NCI-H1417 (cell line): ENCODE measurements at regions not wholly inside any gene's neighbourhood (a gene's known extent, or its start where the extent isn't known, plus 50 kb on each side); places are given as distances from the start of the nearest gene placed in this dataset.
A peak's percentile ranks its signal among the peaks of the same experiment; 100 is the strongest.

Source experiments
- DNase-seq, 3 experiments: peaks; one replicate each; lab custom pipeline; 2025; lab: John Stamatoyannopoulos, UW

DNA sequence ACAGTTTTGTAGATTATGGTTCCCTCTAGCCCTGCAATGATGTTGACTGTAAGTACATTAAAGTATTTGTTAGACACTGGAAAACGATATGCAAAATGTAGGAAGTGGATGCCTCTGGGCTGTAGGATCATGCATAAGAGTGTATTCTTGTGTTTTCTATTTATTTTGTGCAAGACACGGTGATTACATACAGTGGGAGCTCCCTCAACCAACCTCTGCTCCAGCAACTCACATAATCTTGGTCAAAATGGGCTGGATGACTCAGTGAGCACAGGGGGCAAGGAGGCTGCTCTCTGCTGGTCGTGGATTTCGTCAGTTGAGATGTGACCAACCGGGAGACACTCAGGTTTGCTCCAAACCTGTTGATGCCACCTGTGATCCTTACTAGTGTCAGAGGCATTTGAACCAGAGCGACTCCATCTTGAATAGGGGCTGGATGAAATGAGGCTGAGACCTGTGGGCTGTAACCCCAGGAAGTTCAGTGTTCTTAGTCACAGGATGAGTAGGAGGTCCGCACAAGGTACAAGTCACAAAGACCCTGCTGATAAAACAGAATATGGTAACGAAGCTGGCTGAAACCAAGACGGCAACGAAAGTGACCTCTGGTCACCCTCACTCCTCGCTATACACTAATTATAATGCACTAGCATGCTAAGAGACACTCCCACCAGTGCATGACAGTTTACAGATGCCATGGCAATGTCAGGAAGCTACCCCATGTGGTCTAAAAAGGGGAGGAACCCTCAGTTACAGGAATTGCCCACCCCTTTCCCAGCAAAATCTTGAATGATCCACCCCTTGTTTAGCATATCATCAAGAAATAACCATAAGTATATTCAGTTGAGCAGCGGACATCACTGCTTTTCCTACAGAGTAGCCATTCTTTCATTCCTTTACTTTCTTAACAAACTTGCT, 56.4 kb upstream of the FAM20C start:
- DNase-seq: no peak

DNA sequence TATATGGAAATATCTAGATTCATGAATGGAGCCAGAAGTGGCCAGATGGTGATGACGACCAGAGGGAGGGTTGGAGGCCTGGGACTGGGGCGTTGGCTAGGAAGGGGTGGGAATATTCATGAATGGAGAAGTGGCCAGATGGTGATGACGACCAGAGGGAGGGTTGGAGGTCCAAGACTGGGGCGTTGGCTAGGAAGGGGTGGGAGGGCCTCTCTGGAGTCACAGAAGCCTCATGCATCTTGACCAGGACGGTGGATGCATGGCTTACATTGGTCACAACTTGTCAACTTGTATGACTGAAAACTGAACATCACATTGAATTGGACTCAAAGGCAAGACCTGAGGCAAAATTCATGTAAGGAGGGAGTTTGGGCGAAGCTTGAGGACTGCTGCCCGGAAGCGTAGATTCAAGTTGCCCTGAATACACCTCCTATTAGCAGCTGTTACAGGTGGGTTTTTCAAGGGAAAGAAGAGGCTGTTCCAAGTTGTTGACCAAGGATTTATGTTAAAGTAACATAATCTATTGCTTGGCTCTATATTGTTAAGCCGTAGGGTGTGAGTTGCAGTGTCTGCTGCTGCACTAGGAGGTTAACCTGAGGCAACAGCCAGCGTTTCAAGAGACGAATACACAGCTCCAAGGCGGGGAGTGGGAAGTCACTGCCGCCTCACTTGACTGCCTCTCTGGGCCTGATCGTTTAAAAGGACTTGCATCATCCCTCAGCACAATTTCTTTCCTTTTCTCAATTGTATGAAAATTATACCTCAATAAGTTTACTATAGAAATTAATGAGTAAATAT, 55.1 kb upstream of the FAM20C start:
- DNase-seq: no peak

DNA sequence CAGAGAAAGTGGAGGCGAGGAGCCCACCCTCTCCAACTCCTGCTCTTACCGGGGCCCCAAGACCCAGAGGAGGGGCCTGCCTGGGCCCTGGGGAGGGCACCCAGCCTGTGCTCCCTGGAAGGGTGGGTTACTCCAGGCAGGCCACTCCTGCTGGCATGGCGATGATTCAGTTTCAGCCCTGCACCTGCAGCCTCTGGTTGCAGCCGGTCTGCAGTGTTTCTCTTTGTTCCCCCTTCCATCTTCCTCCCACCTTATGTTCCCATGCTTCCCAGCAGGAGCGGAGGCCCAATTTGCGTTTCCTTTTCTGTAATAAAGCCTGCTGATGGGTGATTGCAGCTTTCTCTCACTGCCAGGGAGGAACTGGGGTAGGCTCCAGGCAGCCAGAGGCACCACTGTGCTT, 53.2 kb upstream of the FAM20C start:
- peak in 2 of 3 experiments; percentile 15 to 60 for DNase-seq

GRCh38 chr7:139561-140243, 52.7 kb upstream of the FAM20C start:
- DNase-seq: no peak

DNA sequence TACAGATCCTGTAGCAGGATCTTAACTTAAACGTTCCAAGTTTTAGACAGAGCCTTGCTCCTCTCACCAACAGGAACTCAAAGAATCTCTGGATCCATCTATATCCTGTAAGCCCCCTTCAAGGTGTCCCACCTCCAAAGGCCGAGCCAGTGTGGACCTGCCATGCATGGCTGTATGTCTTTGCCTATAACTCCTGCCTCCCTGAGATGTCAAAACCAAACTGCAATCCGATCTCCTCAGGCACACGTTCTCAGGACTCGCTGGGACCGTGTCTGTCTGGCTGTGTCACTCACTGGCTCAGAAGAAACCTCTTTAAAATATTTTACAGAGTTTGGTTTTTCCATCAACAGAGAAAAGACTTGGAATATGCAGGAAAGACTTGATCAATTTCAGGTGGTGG, 51.4 kb upstream of the FAM20C start:
- no peak for DNase-seq

- no peak for DNase-seq
These were observed 50.0 kb upstream of the FAM20C start for GRCh38 chr7:142248-142941.
